Stimulated activated CD4-positive, alpha-beta T cell treated with anti-CD3 and anti-CD28 coated beads, Interleukin-4, amount 100 ng/mL, for 1 hour (primary cell): ENCODE measurements at regions not wholly inside any gene's neighbourhood (a gene's known extent, or its start where the extent isn't known, plus 50 kb on each side); places are given as distances from the start of the nearest gene placed in this dataset.

ENCODE experiments used
- DNase-seq: peaks from one replicate; pipeline ENCODE4 v3.0.0-alpha.2; 2020

- no peak for DNase-seq
Measured at GRCh38 chr2:207290833-207291624, 125.3 kb upstream of the KLF7 start.

- no peak for DNase-seq
Measured at GRCh38 chr2:207291625-207292252, 126.0 kb upstream of the KLF7 start.

DNA sequence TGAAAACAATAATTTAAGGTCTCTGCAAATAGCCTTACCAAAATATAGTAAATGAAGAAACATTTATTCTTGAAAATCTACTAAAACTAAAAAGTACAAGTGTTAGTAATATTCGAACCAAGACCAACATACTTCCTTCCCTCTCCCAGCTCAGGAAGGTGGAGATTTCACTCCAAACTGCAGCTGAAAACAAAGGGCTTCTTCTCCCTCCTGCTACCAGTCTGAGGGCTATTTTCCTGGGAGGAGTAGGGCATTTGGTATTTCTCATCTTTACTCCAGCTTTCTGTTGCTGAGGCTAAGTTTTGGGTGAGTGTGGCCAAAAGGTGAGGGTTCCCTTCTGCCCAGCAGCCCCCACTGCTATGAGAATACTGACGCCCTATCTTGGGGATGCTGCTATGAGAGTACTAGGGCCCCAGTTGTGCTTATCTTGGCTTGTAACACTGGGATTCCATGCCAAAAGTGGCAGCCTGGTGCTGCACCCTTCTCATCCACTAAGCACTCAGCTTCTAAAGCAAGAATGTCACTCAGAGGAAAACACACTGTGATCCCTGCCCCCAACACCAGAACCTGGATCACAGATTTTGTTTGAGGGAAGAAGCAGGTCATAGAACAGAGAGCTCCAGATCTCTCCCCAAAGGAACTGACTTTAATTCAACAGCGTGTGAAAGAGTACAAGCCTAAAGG lies 130.7 kb upstream of the KLF7 start:
- DNase-seq, result no peak

DNA sequence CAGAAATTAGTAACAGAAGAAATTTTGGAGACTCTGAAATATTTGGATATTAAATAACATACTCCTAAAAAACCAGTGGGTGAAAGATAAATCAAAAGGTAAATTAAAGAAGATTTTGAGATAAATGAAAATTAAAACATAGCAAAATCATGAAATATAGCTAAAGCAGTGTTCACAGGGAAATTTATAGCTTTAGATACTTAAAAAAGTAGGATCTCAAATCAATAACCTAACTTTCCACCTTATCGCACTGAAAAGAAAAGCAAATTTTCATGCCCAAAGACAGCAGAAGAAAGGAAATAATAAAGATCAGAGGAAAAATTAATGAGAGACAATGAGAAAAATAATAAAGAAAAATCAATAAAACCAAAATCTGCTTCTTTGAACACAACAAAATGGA lies 135.1 kb upstream of the KLF7 start:
- no peak for DNase-seq

DNA sequence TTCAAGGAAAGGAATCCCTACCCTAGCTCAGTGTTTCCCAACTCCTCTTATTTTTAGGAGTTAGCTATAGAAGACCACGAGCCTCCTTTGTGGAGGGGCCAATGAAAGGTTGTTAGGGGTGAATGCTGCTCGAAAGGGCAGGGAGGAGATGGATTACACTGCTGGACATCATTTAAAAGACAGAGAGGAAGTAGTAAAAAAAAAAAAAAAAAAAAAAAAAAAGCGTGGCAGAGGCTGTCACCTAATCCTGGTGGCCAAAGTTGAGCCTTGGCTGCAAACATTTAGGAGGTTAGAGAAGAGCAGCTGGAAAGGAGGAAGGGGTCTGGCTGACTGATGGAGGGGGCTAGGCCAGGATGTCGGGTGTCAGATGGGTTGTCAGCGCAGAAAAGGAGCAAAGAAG lies 139.0 kb upstream of the KLF7 start:
- DNase-seq, result no peak

DNA sequence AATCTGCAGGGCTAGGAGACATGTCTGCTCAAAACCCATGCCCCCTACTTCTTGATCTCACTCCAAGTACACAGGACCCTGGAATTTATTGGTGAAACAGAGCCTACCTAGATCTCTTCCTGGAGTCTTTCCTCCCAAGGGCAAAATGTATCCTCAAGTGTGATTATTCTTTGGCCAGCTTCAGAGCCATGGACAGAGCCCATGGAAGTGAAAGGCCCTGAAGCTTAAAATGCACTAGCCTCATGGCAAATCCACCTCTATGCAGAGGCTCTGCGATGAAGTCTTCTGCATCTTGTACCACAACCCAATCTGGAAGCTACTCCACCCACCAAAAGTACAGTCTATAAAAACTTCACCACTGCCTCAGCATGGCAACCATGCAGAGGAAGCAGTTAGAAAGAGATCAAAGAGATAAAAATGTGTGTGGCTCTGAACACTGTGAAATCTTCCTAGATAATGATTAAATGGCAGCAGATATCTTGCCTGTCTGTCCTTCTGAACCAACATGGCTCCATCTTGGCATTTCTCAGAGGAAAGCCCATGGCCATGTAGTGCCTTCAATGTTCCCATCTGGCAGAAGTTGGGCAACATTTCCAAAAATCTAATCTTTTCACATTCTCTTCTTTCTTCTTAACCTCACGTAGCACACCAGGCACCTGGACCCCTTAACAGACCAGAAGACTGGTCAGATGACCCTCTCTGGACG lies 142.9 kb upstream of the KLF7 start:
- DNase-seq, result no peak

DNA sequence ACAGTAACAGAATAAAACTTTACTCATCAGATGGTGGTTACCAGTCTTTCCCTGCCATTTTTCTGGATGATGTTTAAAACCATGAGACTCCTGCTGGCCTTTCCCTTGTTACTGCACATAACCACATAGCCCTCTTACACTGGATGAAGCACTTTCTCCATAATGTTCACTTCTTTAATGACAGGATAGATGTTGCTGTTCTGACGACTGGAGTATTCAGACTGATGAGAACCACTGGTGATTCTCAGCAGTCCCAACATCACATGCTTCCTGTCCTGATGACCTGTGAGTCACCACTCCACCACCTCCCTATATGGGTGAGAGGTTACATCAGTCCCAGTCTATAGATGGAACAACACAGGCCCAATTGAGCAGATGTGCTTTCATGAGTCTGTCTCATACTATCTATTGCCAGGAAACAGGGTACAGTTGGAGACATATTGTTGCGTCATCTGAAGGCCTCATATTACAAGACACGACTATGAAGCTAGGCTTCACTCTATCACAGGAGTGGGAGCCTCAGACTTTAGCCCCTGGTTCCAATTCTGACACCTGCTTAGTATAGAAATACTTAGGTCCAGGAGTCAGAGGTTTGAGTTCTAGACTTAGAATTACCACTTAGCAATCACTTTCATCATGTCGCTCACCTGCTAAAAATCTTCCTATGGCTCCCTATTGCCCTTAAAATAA lies 145.7 kb upstream of the KLF7 start:
- no peak for DNase-seq

DNA sequence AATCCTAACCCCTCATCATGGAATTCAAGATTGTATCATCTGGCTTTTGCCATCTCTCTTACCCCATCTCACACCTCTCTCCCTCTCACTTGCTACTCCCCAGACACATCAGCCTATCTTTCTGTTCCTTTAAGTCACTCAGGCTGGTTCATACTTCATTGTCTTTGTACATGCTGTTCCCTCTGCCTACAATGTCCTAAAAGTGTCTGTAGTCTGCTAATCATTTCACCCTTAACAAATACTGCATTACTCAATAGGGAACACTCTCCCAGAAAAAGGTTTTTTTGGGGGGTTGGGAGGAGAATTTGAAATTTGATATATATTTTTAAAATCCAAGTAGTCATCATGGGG lies 146.2 kb upstream of the KLF7 start:
- DNase-seq, result no peak

DNA sequence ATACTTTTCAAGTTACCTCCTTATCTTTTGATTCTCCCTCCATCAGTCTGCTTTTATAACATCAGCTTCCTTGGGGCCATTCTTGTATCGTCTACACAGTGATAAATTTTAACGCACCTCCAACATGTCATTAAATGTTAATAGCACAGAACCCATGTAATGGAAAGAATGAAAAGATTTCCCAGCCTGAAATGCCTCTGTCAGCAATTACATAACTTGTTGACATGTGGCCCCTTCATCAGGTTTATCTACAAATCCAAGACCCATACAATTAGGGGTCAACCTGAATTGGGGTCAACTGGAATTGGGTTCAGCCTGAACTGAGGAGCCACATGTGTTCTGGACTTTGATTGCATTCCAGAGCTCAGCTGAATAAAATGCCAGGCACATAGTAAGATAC lies 148.2 kb upstream of the KLF7 start:
- no peak for DNase-seq

DNA sequence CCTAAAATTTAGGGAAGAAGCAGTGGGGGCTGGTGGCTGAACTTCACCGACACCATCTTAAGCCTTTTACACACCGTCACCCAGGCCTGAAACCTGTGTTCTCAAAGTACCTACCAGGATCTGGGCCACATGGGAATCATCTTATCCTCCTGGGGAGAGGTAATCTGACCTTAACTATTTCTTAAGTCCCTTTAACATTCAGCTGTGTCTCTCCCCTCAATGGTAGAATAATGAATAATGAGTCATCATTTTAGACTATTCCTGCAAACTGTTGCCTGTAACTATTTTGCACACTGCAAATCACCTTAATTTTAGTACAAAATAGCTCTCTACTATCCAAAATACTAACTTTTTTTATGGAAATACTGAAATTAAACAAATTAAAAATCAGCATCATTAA lies 149.4 kb upstream of the KLF7 start:
- no peak for DNase-seq

DNA sequence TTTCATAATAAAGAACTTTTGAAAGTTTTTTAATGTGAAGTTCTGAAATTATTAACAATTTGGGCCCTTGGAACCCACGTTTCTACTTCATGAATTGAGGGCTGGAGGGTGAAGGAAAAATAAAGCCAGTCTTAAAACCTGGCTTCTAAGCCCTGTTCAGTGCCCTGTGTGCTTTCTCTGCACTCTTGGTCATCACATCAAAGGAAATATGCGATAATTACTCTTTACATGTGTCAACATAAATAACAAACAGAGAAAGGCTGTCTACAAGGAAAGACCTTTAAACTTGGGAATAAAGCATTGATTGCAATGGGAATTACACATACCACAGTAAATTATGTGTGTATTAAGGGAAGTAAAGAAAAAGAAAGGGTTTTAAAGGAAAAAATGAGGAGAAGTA lies 150.7 kb upstream of the KLF7 start:
- DNase-seq, result no peak

- no peak for DNase-seq
Measured at GRCh38 chr2:207316906-207317305, 151.2 kb upstream of the KLF7 start.

GRCh38 chr2:207317378-207317984 lies 151.7 kb upstream of the KLF7 start:
- no peak for DNase-seq

DNA sequence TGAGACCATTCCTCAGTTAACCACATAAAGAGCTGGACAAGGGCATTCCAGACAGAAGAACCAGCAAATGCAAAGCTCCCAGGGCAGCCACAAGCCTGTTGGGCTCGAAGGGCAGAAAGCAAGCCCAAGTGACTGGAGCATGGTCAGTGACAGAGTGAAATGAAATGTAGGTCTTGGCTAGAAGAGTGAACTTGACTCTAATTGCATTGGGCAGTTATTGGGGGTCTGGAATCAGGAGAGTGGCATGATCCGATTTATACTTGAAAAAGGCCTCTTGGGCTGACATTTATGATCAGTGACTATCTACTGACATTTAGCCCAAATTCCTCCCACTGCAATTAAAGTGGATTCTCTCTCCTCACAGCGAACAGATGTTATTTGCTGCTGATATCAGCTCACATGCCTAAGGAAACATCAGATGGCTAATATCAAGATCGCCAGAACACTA lies 152.5 kb upstream of the KLF7 start:
- no peak for DNase-seq

DNA sequence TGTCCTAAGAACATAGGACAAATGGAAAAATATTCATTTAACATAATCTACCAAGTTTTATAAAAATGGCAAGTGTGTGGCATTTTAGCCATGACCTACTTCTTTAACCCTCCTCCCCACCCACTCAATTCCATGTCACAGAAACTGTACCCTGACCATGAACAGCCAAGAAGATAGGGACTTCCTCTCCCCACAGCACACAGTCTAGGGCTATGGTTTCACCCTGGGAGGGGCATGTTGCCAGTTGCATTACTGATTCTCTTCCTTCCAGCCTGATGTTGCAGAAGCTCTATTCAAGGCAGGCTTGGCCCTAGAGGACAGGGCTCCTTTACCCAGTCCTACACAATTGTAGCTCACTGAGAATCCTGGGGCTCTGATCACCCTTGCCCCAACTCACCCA lies 153.6 kb upstream of the KLF7 start:
- DNase-seq, result no peak

GRCh38 chr2:207320381-207321159 lies 154.8 kb upstream of the KLF7 start:
- no peak for DNase-seq

- no peak for DNase-seq
Measured at GRCh38 chr2:207321514-207321913, 155.8 kb upstream of the KLF7 start.

GRCh38 chr2:207324001-207324400 lies 158.3 kb upstream of the KLF7 start:
- no peak for DNase-seq

DNA sequence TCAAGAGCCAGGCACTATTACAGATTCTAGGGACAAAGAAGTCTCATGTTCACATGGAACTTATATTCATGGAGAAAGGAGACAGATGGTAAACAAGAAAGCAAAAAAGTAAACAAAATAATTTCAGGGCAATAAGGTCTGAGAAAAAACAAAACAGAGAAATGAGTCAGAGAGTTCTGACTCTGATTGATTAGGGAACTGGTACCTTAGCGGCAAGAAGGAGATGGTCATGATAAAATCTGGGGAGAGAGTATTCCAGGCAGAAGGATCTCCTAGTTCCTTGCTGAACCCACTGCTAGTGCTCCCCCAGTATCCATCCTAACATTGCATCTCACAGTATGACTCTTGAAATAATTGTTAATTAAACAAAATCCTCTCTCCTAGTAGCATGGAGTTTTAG lies 161.8 kb upstream of the KLF7 start:
- no peak for DNase-seq

- DNase-seq, result no peak
Measured at GRCh38 chr2:207328944-207329386, 163.2 kb upstream of the KLF7 start.

DNA sequence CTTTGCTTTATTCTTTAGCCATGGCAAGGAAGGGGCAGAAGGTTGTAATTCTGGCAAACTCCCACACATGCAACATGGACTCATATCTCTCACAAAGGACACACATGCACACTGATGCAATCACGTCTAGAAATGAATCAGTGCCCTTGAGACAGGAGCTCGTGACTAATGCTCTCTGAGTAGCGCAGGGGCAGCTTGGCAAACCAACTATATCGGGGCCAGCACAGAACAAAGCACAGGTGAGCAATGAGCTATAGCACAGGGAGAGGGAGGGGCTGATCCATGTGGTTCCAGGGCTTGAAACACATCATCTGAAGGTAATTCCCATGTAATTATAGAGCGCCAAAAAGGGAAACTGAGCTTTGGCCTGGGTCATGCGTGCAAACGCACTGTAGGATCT lies 165.2 kb upstream of the KLF7 start:
- peak; percentile 36 for DNase-seq

GRCh38 chr2:207331674-207332073 lies 165.9 kb upstream of the KLF7 start:
- no peak for DNase-seq
